K562 (cell line): ENCODE measurements at regions not wholly inside any gene's neighbourhood (a gene's known extent, or its start where the extent isn't known, plus 50 kb on each side); places are given as distances from the start of the nearest gene placed in this dataset.

ENCODE experiments used
- ARID3A ChIP-seq: IDR thresholded peaks from 2 replicates; pipeline ENCODE4 v1.6.1; 2012; ENCODE audit warnings: low read depth, low read length, improper control_type of control experiment, borderline replicate concordance
- CTBP1 ChIP-seq: fragments of 450-650 bp; IDR thresholded peaks from 2 replicates; pipeline ENCODE4 v1.6.1; 2016; ENCODE audit warnings: borderline replicate concordance
- CTCF ChIP-seq, 3 experiments: IDR thresholded peaks in 2 of 3; conservative IDR thresholded peaks in 1 of 3; 2 replicates each; pipeline ENCODE4 v1.5.1; 2011 to 2012; ENCODE audit warnings: low read length in 3 of 3, mild to moderate bottlenecking in 3 of 3, control low read depth in 2 of 3, improper control_type of control experiment in 1 of 3, inconsistent platforms in 1 of 3, low read depth in 1 of 3, mixed read lengths in 1 of 3, moderate library complexity in 1 of 3; ENCODE audit not compliant: insufficient read depth in 2 of 3
- HNRNPUL1 ChIP-seq: fragments of 200-400 bp; formaldehyde crosslinking; IDR thresholded peaks from 2 replicates; pipeline ENCODE4 v1.6.1; 2017; ENCODE audit warnings: low read length
- RCOR1 ChIP-seq, 2 experiments: IDR thresholded peaks; 2 replicates each; pipeline ENCODE4 v1.6.1; 2012; ENCODE audit warnings: low read depth in 2 of 2, low read length in 2 of 2, borderline replicate concordance in 1 of 2, improper control_type of control experiment in 1 of 2
- THRA ChIP-seq: fragments of 450-650 bp; IDR thresholded peaks from 2 replicates; pipeline ENCODE4 v1.6.1; 2017; ENCODE audit warnings: mild to moderate bottlenecking, moderate library complexity
- ZBTB1 ChIP-seq: sonication (generic); formaldehyde crosslinking; IDR thresholded peaks from 2 replicates; pipeline ENCODE4 v1.8.1; 2023; ENCODE audit warnings: missing genetic modification reagents, low read depth, mild to moderate bottlenecking, borderline replicate concordance
- ZBTB7A ChIP-seq: IDR thresholded peaks from 2 replicates; pipeline ENCODE4 v1.6.1; 2011; ENCODE audit warnings: low read depth, mild to moderate bottlenecking, low read length, moderate library complexity, borderline replicate concordance; ENCODE audit not compliant: control insufficient read depth
- ZC3H11A ChIP-seq: IDR thresholded peaks from 2 replicates; pipeline ENCODE4 v1.6.1; 2012; ENCODE audit warnings: low read depth, low read length, improper control_type of control experiment

- TF ChIP-seq CTCF (IDR thresholded peaks at IDR 0.05 in 2 of 3, conservative IDR thresholded peaks at IDR 0.05 in 1 of 3; ENCODE audit: insufficient read depth in 2 of 3, low read depth in 1 of 3, low read length in 3 of 3) (no peak), ZBTB1 (CRISPR knock-in tag) (no peak), CTBP1 (no peak), ARID3A (no peak), ZC3H11A (no peak), HNRNPUL1 (no peak), ZBTB7A (no peak), RCOR1 (IDR thresholded peaks at IDR 0.05; ENCODE audit: borderline replicate concordance in 1 of 2, low read depth in 2 of 2, low read length in 2 of 2) (no peak), THRA (no peak)
Measured at GRCh38 chr4:132504438-132504837, 644.7 kb upstream of the PCDH10 start.
